Left lobe of liver (tissue), 2 donors: ENCODE measurements at regions not wholly inside any gene's neighbourhood (a gene's known extent, or its start where the extent isn't known, plus 50 kb on each side); places are given as distances from the start of the nearest gene placed in this dataset.
"Not testable (repeated sequence)": the region's sequence is repeated elsewhere in the genome, so short reads cannot be mapped to it uniquely, and the experiment has no call there.

Experiments used
- ATAC-seq: fragments of 200-7000 bp; cut with Tn5 transposase; one replicate; pipeline ENCODE4 v1.9.1; 2020; ENCODE audit warnings: mild to moderate bottlenecking, moderate library complexity
- DNase-seq: peaks from one replicate; pipeline ENCODE4 v3.0.0-alpha.2; 2020; ENCODE audit warnings: low spot score
- donor health status: DM: no; HTN: no; CAD: no; lungs with moderate emphysema.
- donor health status: DM: no; HTN: yes; CAD: no.

GRCh38 chr6:55957961-55958422 lies 82.6 kb upstream of the BMP5 start:
- no peak for DNase-seq
- ATAC-seq = no peak

GRCh38 chr6:55955684-55956083 lies 80.3 kb upstream of the BMP5 start:
- ATAC-seq (peak; percentile 35), DNase-seq (no peak)

GRCh38 chr6:55954436-55954835 lies 79.0 kb upstream of the BMP5 start:
- no peak for DNase-seq

GRCh38 chr6:55953335-55953734 lies 77.9 kb upstream of the BMP5 start:
- no peak for DNase-seq
- ATAC-seq = peak; percentile 83

More at GRCh38 chr6:55954436-55954835, 79.0 kb upstream of the BMP5 start:
- no peak for ATAC-seq

- ATAC-seq (no peak), DNase-seq (no peak)
These were observed 74.9 kb upstream of the BMP5 start for GRCh38 chr6:55950071-55950814.

- ATAC-seq (no peak), DNase-seq (no peak)
These were observed 67.9 kb upstream of the BMP5 start for GRCh38 chr6:55943329-55943728.

GRCh38 chr6:55941702-55942101 lies 66.3 kb upstream of the BMP5 start:
- no peak for DNase-seq

GRCh38 chr6:55937951-55938690 lies 62.7 kb upstream of the BMP5 start:
- no peak for DNase-seq
- ATAC-seq = no peak

More at GRCh38 chr6:55941702-55942101, 66.3 kb upstream of the BMP5 start:
- no peak for ATAC-seq

- ATAC-seq (no peak), DNase-seq (no peak)
These were observed 62.0 kb upstream of the BMP5 start for GRCh38 chr6:55937261-55937947.

GRCh38 chr6:55931101-55931500 lies 55.7 kb upstream of the BMP5 start:
- ATAC-seq (no peak), DNase-seq (no peak)

GRCh38 chr6:55927713-55928112 lies 52.3 kb upstream of the BMP5 start:
- DNase-seq, ATAC-seq: not testable (repeated sequence)

GRCh38 chr6:55925292-55925691 lies 49.9 kb upstream of the BMP5 start:
- no peak for ATAC-seq
- DNase-seq = no peak
